GM18861 (cell line): ENCODE measurements at regions not wholly inside any gene's neighbourhood (a gene's known extent, or its start where the extent isn't known, plus 50 kb on each side); places are given as distances from the start of the nearest gene placed in this dataset.

ENCODE experiments used
- ATAC-seq: cut with Tn5 transposase; IDR thresholded peaks from one replicate; pipeline ENCODE4 v1.9.1; 2021; ENCODE audit not compliant: unreplicated experiment

- no peak for ATAC-seq
Observed at GRCh38 chr18:79625924-79626561, 53.6 kb upstream of the CTDP1 start.

- no peak for ATAC-seq
Observed at GRCh38 chr18:79626905-79627749, 52.5 kb upstream of the CTDP1 start.

- no peak for ATAC-seq
Observed at GRCh38 chr18:79627750-79628294, 51.8 kb upstream of the CTDP1 start.

GRCh38 chr18:79628416-79629248 is 51.0 kb upstream of the CTDP1 start:
- no peak for ATAC-seq

DNA sequence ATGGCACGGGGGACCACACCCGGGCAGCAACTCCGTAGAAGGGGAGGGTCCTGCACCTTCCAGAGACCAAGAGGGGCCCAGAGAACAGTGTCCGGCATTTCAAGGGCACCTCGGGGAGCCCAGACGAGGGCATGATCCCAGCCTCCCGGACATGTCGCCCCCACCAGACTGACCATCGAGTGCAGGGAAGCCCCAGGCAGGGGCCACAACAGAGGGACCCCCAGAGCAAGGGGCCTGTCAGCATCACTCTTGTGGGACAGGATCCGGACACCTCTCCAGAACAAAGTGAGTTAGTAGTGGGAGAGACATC is 50.4 kb upstream of the CTDP1 start:
- no peak for ATAC-seq

DNA sequence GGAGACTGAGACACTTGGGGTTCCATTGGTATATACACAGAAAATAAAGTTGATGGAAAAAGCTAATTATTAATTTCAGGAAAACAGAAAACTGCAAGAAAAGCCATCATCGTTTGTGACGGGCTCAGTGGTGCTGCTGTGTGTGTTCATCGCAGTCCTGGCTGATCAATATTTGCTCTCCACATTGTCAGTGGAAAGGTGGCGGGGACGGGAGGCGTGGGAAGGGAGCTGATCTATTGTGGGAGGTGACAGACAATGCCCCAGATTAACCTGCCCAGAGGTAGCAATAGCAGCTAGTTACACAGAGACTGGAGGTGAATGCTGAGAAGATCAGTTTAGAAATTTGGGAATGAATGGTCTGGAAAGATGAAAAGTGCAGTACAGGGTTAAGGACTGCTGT is 50.0 kb upstream of the CTDP1 start:
- no peak for ATAC-seq
